Peyer's patch (tissue), 4 donors: ENCODE measurements at regions not wholly inside any gene's neighbourhood (a gene's known extent, or its start where the extent isn't known, plus 50 kb on each side); places are given as distances from the start of the nearest gene placed in this dataset.

ENCODE experiments used
- CTCF ChIP-seq, 6 experiments: fragments of 450-650 bp in 4 of 6; fragments of 200-600 bp in 2 of 6; sonication (generic) in 1 of 6; IDR thresholded peaks; one replicate each; pipeline ENCODE4 v1.5.1; 2017 to 2019; ENCODE audit warnings: antibody characterized with exemption in 6 of 6, mild to moderate bottlenecking in 3 of 6, moderate library complexity in 1 of 6
- POLR2A ChIP-seq, 2 donors: fragments of 450-650 bp; IDR thresholded peaks; one replicate each; pipeline ENCODE4 v1.5.1; 2017; ENCODE audit warnings: antibody characterized with exemption in 2 of 2, mild to moderate bottlenecking in 2 of 2, moderate library complexity in 2 of 2

- TF ChIP-seq CTCF (IDR thresholded peaks at IDR 0.05) (no peak), POLR2A (IDR thresholded peaks at IDR 0.05) (no peak)
These were observed 177.3 kb downstream of the OTOL1 start for GRCh38 chr3:161673866-161674265.
